ENCODE measurements at regions not wholly inside any gene's neighbourhood (a gene's known extent, or its start where the extent isn't known, plus 50 kb on each side); places are given as distances from the start of the nearest gene placed in this dataset.

DNA sequence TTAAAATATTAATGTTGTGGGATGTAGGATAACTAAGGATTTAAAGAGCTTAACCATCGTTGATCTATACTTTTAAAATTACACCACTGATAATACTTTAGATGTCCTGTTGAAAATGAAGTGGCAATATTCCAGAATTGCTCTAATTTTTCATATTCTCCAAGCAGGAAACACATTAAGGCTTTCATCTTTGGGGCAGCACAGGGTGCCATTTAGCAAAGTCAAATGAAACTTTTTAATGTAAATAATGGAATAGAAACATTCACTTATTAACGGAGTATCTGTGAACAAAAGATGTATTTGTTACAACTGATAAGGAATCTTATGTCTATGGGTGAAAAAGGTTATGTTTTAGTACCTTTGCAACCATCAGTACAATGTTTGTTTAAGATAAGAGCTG, 50.0 kb upstream of the MIR17HG start:
- TF ChIP-seq CTCF (IDR thresholded peaks at IDR 0.05) (no peak), EZH2phosphoT487 (IDR thresholded peaks at IDR 0.05) (no peak)

Measured in neural progenitor cell (in vitro differentiated cells).